Mesothelial cell of epicardium (in vitro differentiated cells): ENCODE measurements at regions not wholly inside any gene's neighbourhood (a gene's known extent, or its start where the extent isn't known, plus 50 kb on each side); places are given as distances from the start of the nearest gene placed in this dataset.

Experiments
- DNase-seq, 2 experiments: peaks; one replicate each; pipeline ENCODE4 v3.0.0; 2021; ENCODE audit warnings: low spot score in 2 of 2; ENCODE audit not compliant: unreplicated experiment in 2 of 2
- H3K27ac Mint-ChIP-seq: 2 replicates; pipeline ENCODE4 v1.8.0; 2021; ENCODE audit warnings: mixed read lengths
- H3K27me3 Mint-ChIP-seq: 2 replicates; pipeline ENCODE4 v1.8.0; 2021; ENCODE audit warnings: low read depth, mixed read lengths
- H3K36me3 Mint-ChIP-seq: 2 replicates; pipeline ENCODE4 v1.8.0; 2021; ENCODE audit warnings: mixed read lengths
- H3K4me1 Mint-ChIP-seq: 2 replicates; pipeline ENCODE4 v1.8.0; 2021; ENCODE audit warnings: mixed read lengths
- H3K4me3 Mint-ChIP-seq: 2 replicates; pipeline ENCODE4 v1.8.0; 2021; ENCODE audit warnings: mild to moderate bottlenecking, moderate library complexity, mixed read lengths
- H3K9me3 Mint-ChIP-seq: 2 replicates; pipeline ENCODE4 v1.8.0; 2021; ENCODE audit warnings: mixed read lengths
- TF ChIP-seq, protein P1 (sequence below): fragments of 200-600 bp; sonication (generic); IDR thresholded peaks from one replicate; pipeline ENCODE4 v1.5.0; 2021; ENCODE audit warnings: antibody characterized with exemption; ENCODE audit not compliant: unreplicated experiment

DNA sequence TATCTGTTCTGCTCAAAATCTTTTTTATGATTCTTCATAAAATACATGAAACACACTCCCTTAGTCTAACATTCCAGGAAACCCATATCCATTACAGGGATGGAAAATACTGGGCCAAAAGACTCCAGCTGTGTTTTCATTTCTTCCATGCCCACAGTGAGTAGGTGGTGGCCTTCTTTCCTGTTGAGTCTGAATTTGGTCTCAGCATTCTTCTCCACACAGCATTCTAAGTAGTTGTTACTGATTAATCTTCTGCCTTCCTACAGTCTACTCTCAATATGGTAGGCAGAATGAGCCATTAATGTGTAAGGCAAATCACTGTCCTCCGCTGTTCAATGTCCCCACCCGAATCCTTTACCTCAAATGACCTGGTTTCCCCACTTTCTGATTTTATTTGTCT lies 370.6 kb upstream of the RPS6KA3 start:
- H3K27me3 Mint-ChIP-seq: peaks cover 2% of the 10 kb centered on the region
- no peaks in the 10 kb centered on the region for H3K36me3 Mint-ChIP-seq

DNA sequence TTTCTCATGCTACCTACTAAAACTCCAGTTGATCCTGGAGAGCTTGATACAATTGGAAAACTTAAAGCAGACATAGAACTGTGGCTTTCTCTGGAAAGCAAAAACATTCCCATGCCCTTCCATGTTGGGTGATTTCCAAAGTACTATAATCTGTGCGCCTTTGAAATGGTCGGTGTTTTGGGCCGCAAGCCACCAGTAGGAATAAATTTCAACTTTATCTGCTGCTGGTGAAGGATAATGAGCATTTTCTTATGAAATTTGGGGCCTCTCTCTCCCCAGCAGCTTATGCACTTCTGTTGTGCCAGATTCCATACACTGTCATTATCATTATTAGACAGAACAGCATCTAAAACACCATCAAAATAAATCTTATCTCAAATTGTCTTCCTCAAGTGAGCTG lies 366.7 kb upstream of the RPS6KA3 start:
- no peaks in the 10 kb centered on the region for H3K9me3 Mint-ChIP-seq
- TF ChIP-seq, protein P1, sequence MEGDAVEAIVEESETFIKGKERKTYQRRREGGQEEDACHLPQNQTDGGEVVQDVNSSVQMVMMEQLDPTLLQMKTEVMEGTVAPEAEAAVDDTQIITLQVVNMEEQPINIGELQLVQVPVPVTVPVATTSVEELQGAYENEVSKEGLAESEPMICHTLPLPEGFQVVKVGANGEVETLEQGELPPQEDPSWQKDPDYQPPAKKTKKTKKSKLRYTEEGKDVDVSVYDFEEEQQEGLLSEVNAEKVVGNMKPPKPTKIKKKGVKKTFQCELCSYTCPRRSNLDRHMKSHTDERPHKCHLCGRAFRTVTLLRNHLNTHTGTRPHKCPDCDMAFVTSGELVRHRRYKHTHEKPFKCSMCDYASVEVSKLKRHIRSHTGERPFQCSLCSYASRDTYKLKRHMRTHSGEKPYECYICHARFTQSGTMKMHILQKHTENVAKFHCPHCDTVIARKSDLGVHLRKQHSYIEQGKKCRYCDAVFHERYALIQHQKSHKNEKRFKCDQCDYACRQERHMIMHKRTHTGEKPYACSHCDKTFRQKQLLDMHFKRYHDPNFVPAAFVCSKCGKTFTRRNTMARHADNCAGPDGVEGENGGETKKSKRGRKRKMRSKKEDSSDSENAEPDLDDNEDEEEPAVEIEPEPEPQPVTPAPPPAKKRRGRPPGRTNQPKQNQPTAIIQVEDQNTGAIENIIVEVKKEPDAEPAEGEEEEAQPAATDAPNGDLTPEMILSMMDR: no peak
- H3K4me3 Mint-ChIP-seq: no peak overlapping the region
- no peak for DNase-seq
- H3K27ac Mint-ChIP-seq: no peak overlapping the region
- no peaks in the 10 kb centered on the region for H3K36me3 Mint-ChIP-seq
- no peaks in the 10 kb centered on the region for H3K27me3 Mint-ChIP-seq
- H3K4me1 Mint-ChIP-seq: no peaks in the 10 kb centered on the region

More for the DNA sequence above, 370.6 kb upstream of the RPS6KA3 start:
- TF ChIP-seq, protein P1: no peak
- H3K4me3 Mint-ChIP-seq: no peak overlapping the region
- H3K4me1 Mint-ChIP-seq: no peaks in the 10 kb centered on the region
- no peaks in the 10 kb centered on the region for H3K9me3 Mint-ChIP-seq
- H3K27ac Mint-ChIP-seq: no peak overlapping the region
- no peak for DNase-seq

GRCh38 chrX:20623448-20623847 lies 356.7 kb upstream of the RPS6KA3 start:
- no peak for DNase-seq
- no peaks in the 10 kb centered on the region for H3K4me1 Mint-ChIP-seq
- TF ChIP-seq, protein P1: no peak
- peaks cover 11% of the 10 kb centered on the region for H3K9me3 Mint-ChIP-seq
- no peak overlapping the region for H3K27ac Mint-ChIP-seq
- no peak overlapping the region for H3K4me3 Mint-ChIP-seq
- no peaks in the 10 kb centered on the region for H3K36me3 Mint-ChIP-seq
- no peaks in the 10 kb centered on the region for H3K27me3 Mint-ChIP-seq

DNA sequence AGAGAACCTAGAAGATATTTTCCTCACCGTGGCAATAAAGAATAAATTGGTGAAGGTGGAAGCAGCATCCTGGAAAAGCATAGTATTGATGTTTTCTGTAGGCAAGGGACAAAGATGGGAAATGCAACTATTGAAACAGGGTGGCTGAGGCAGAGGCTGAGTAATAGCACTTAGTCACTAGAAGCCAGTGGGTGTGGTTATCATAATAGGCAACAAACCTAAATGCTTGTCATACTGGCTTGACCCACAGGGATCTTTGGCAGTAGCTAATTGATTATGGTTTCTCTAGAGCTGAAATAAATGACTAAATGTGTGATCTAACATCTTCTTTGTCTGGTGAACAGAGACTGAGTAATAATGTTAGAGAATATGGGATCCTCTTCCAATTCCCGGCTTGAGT lies 353.6 kb upstream of the RPS6KA3 start:
- Mint-ChIP-seq H3K27ac (no peak overlapping the region), H3K4me3 (no peak overlapping the region)

GRCh38 chrX:20609916-20610415 lies 343.3 kb upstream of the RPS6KA3 start:
- H3K27ac Mint-ChIP-seq: no peak overlapping the region
- H3K9me3 Mint-ChIP-seq: peaks cover 5% of the 10 kb centered on the region
- no peaks in the 10 kb centered on the region for H3K27me3 Mint-ChIP-seq
- TF ChIP-seq, protein P1: no peak
- H3K36me3 Mint-ChIP-seq: no peaks in the 10 kb centered on the region
- no peak for DNase-seq
- H3K4me3 Mint-ChIP-seq: no peak overlapping the region
- H3K4me1 Mint-ChIP-seq: peaks cover 10% of the 10 kb centered on the region

More for the DNA sequence above, 353.6 kb upstream of the RPS6KA3 start:
- Mint-ChIP-seq H3K27me3 (no peaks in the 10 kb centered on the region), H3K9me3 (peaks cover 12% of the 10 kb centered on the region), H3K36me3 (no peaks in the 10 kb centered on the region), H3K4me1 (no peaks in the 10 kb centered on the region)
- TF ChIP-seq, protein P1: no peak
- no peak for DNase-seq

DNA sequence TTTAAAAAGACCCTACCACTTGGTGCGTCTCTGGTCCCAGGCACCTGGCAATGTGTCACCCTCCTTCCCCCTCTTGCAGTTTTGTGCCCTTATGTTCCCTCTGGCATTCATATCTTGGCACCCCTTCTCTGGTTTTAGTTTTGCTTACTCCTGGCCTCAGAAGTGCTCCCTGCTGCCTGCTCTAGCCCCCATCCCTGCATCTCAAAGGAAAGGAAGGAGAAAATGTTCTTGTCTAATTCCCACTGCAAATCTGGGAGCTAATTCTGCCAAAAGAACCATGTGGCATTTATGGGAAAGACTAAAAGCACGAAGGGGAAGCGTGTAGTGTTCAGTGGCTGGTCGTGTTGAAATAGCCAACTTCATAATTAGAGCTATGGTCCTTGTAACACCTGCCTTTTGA lies 340.1 kb upstream of the RPS6KA3 start:
- H3K27ac Mint-ChIP-seq: no peak overlapping the region
- no peaks in the 10 kb centered on the region for H3K27me3 Mint-ChIP-seq
- TF ChIP-seq, protein P1: no peak
- no peak overlapping the region for H3K4me3 Mint-ChIP-seq
- peaks cover 5% of the 10 kb centered on the region for H3K4me1 Mint-ChIP-seq
- H3K9me3 Mint-ChIP-seq: peaks cover 5% of the 10 kb centered on the region
- no peaks in the 10 kb centered on the region for H3K36me3 Mint-ChIP-seq
- DNase-seq: no peak
